ENCODE measurements at regions not wholly inside any gene's neighbourhood (a gene's known extent, or its start where the extent isn't known, plus 50 kb on each side); places are given as distances from the start of the nearest gene placed in this dataset.

GRCh38 chr9:134591573-134591981 lies 50.0 kb upstream of the COL5A1 start:
- TF ChIP-seq CTCF (IDR thresholded peaks at IDR 0.05) (no peak), POLR2A (IDR thresholded peaks at IDR 0.05) (no peak)
